Urothelium cell line (cell line): ENCODE measurements at regions not wholly inside any gene's neighbourhood (a gene's known extent, or its start where the extent isn't known, plus 50 kb on each side); places are given as distances from the start of the nearest gene placed in this dataset.

Source experiments
- DNase-seq: peaks from one replicate; pipeline ENCODE4 v3.0.0; 2011; ENCODE audit warnings: low spot score, mixed read lengths
- FAIRE-seq: peaks from 2 replicates; lab custom pipeline; 2011; peaks lifted over from hg19 to GRCh38; lab: Jason Lieb, UNC

DNA sequence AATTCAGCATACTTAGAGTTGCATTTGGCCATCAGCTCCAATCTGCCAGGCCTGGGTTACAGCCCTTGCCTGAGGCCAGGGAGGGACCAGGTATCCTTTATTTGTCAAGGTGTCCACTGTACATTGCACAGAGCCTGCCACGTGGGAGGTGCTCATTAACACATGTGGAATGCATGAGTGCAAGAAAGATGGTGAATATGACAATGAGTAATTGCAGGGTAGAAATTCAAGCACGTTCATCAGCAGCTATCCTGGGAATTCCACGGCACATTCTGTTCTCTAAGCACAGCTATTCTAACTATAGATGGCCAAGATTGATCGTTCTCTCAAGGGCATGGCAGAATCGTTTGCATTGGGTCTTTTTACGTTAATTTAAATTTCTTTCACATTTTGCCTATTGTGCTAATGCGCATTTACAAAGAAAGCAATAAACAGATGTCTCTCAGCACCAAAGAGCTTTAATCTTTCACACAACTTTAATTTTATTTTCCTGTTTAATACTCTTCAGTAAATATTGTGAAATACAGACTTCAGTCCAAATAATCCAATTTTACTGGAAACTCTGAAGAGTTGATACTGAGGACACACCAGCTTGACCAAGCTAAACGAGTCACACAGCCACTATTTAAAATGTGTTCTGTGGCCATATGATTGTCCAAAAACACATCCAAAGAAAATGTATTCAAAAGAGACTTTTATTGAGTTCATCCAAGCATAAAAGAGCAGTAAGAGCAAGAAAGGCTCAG is 1025.7 kb upstream of the TMEM132C start:
- FAIRE-seq (no peak), DNase-seq (no peak)

DNA sequence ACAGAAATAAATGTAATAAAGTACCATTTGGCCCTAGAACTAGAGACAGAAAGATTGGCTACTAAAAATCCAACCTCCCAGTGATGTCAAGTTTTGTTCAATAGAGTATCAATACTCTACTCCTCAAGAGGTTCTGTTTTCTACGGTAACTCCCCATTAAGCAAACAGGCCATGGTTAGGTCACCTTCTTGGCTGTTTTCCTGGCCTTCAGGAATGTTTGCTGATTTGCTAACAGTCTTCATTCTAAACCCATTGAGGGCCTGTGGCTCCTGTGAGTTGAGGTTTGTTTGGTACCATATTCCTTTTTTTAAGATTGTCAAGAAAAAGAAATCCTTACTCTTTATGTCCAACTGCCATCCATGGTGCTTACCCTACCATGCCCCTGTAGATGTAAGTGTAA is 1022.0 kb upstream of the TMEM132C start:
- FAIRE-seq = no peak

DNA sequence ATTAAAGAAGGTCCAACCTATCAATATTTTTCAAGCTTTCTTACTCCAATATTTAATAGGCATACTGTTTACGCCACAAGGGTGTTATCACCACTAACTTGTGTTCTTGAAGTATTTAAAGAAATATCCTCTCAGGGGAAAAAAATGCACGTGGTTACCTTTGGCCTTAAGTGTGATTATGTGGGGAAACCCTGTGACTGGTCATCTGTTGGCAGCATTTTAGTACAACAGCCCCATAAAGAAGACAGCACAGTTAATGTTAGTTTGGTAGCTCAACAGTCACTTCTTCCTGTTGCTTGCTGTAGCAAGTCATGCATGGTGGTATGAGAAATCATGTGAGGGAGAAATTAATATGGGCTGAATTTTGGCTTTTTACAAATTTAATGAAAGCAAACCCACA is 1021.5 kb upstream of the TMEM132C start:
- DNase-seq = no peak
- no peak for FAIRE-seq

More for the DNA sequence above, 1022.0 kb upstream of the TMEM132C start:
- DNase-seq = no peak

DNA sequence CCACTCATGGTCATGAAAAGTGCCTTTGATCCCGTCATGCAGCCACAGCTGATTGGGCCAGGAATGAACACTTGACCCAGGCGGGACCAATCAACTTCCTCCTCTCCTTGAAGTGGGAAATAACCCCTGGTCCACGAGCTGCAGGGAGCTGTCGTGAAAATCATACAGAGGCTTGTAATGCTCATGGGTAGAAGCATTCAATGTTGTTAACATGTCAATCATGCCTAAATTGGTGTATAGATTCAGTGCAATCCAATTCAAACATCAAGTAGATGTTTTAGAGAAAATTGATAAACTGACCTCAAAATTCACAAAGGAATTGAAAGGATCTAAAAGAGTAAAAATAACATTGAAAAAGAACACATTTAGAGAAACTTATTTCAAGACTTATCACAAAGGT is 1019.0 kb upstream of the TMEM132C start:
- no peak for FAIRE-seq
- DNase-seq = no peak

DNA sequence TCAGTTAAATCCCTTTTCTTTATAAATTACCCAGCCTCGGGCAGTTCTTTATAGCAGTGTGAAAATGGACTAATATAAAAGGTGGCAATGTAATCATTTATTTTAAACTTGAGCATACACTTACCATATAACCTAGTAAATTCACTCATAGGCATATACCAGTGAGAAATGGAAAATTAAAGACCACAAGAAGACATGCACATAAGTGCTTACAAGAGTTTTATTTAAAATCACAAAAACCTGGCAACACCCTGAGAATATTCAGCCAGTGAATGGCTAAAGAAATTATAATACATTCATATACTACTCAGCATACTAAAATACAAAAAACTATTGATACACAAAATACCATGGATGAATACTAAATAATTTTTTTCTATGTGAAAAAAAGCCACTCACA is 1017.5 kb upstream of the TMEM132C start:
- DNase-seq (no peak), FAIRE-seq (no peak)

DNA sequence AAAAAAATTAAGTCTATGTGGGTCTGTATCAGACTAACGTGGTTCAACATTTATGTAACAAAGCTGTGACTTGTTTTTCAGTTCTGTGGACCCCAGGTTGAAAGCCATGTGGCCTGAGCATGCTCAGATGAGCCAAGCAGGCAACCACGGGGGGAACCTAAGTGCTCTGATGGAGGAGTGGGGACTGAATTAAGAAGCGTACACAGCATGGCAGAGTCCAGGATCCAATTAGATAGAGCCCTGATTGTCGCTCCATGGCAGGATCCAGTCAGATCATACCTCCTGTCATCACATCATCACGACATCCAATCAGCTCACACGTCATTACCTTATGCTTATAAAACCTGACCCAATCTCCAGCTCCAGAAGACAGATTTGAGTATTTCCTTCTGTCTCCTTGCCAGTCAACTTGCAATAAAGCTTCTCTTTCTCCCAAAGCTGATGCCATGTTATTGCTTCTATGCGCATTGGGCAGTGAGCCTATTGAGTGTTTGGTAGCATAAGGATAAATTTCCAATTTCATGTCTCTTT is 1013.1 kb upstream of the TMEM132C start:
- no peak for FAIRE-seq
- DNase-seq = no peak

DNA sequence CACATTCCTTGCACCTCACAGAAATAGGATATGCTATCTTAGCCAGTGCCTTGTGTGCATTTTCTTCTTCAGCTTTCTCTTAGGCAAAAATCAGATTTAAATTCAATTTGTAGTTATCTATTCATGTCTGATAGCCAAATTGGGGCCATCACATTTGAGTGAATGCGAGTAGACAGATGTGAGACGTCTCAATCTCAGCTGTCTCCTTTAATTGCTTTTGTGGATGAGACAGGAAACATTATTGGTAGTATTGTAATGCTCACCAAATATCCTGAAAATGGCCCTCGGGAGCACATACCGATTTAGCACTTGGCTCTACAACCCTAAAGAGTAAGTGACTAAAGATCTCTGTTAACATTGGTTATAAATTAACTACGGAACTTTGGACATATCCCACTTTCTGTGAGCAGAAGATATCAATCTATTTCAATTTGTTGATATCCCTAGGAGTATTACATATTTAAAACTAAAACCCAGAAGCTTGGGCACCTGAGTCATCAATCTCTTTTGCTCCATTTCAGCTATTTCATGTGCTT is 1012.5 kb upstream of the TMEM132C start:
- FAIRE-seq = no peak

DNA sequence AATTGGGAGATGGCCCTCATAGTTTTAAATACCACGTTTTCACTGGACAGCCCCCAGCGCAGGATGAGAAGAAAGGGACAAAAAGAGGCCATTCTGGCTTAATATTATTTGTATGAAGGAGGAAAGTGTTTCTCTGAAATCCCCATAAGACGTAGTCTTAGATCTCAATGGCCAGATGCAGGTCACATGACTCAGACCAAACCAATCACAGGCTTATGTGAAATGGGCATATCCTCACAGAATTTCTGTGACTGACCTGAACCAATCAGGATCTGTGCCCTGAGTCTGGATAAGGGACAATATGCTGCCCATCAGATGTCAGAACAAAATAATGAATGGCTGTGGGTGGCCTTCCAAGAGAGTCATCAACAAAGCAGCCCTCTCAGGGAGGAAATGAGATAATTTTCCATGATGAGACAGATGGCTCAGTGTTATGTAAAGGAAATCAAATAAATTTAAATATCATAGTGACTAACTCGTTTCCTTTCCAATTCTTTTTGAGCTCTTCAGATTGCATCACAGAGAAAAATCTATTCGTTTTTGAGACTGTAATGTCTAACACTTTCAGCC is 1009.5 kb upstream of the TMEM132C start:
- FAIRE-seq (no peak), DNase-seq (no peak)

More for the DNA sequence above, 1012.5 kb upstream of the TMEM132C start:
- no peak for DNase-seq

DNA sequence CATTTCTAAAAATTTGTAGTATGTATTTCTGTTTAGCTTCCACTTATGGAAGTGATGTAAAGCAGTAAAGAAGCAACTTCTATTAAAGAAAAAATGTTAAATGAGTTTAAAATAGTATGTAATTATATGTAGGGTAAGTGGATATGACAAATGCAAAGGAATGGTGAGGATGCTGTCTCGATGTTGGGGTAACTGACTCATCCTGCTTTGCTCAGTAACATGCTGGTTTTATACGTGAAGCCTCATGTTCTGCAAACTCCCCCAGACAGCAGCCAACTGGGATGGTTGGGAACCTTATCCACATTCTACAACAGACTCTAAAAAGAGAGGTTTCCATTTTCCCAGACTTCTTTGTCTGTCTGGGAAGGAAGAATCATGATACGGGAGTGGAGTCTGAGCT is 1006.4 kb upstream of the TMEM132C start:
- FAIRE-seq = no peak
- no peak for DNase-seq

DNA sequence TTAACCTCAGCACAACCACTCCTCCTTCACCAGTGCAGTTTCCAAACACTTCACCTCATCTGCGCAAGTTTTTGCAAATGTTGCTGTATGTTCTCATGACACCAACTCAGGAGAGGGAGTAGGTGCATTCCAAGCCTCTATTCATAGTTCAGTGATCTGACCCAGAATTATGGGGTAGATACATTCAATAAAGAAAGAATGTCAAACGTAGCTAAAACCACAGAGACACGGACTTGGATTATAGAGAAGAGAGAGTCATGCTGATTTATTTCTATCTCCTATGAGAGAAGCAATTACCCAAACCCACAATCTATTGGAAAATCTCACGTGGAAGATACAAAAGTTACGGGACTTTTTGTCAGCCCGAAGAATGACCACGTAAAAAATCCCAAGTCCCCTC is 1006.0 kb upstream of the TMEM132C start:
- FAIRE-seq (no peak), DNase-seq (no peak)

DNA sequence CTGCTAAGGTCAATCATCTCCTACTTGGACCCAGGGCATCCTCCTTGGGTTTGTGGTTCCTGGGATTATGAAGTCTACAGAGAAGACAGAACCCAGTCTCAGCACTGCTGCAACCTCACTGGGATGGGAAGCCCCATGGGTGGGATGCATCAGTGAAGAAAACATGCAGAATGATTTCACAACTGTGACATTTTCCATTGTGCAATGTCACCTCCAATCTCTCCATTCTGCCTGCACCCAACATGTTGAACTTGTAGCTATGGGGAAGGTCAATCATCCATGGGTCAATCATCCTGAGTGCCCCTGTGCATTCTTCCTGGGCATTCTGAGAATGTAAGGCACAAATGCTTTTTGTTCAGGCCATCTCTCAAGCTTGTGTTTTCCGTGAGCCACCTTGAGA is 1004.4 kb upstream of the TMEM132C start:
- FAIRE-seq (no peak), DNase-seq (no peak)

DNA sequence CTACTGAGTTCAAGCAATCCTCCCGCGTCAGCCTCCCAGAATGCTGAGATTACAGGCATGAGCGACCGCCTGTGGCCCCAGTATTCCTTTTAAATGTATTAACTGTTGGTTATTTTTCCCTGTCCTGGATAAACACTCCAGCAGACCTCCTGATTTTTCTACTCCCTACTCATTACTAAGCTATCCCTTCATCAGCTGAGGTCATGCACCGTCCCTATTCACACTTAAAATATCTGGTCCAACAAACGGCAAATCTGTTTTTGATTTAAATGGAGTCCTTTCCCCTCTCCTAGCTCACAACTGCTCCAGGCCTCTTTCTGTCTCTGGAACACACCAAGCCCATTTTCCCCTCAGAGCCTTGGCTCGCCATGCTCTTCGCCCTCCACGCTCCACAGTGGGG is 1003.3 kb upstream of the TMEM132C start:
- DNase-seq (no peak), FAIRE-seq (no peak)

DNA sequence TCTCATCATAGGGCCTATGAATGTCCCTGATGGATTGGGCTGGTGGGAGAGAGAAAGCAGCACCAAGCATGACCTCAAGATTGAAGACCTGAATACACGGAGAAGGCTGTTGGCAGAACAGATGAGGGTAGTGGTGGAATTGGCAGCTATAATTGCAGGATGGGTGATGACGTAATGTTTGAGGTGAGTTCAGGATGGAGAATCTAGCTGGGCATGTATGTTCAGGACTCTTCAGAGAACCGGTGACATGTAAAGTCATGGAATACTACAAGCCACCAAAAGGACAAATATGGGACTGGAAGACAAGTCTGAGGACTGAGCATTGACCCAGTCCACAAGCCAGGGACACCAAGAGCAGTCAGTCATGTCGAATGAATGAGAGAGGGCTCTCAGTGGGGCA is 999.8 kb upstream of the TMEM132C start:
- FAIRE-seq = no peak
- DNase-seq = no peak

DNA sequence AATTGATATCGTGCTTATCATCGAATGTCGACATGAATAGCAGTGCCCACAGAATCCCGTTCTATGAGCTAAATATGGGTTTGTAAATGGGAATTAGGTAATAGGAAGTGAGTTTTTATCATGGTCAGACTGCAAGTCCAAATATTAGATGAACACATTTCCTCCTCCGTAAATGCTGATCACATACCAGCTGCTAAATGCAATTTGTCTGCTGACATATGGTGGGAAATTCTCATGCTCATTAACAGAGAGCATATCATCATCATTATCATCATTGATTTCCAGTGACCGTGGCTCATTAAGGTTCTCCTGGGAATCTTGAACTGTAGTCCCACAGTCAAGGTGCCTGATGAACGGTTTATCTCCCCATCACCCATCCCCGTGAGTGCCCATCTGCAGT is 998.8 kb upstream of the TMEM132C start:
- peak; percentile 23 for FAIRE-seq
- DNase-seq = no peak

DNA sequence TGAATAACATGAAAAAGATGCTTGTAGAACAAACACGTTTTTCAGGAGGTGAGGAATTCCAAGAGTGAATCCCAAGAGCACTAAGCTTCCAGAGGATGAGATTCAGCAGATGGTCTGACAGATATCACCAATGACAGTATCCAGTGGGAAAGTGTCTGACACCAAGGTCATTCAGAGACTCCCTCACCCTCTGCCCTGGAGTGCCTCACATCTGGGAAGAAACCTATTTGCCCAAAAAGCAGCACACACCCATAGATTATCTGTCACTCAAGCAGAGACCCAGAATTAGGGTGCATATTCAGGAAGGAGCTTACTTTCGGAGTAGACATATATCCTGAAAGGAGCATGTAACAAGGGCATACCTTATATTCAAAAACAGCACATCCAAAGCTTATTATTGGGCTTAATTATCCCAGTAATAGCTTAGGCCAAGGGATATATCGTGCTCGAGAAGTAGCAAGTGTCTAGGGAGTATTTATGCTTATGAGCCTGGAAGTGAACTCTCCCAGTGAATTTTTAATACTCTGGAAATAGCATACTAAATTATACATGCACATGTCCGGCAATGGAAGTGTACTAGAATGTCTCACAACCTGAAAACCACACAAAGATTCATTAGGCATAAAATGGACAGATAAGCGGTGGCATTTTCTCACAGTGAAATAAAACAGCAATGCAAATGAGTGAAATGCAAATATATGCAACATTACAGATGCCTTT is 998.1 kb upstream of the TMEM132C start:
- no peak for DNase-seq
- FAIRE-seq = no peak

DNA sequence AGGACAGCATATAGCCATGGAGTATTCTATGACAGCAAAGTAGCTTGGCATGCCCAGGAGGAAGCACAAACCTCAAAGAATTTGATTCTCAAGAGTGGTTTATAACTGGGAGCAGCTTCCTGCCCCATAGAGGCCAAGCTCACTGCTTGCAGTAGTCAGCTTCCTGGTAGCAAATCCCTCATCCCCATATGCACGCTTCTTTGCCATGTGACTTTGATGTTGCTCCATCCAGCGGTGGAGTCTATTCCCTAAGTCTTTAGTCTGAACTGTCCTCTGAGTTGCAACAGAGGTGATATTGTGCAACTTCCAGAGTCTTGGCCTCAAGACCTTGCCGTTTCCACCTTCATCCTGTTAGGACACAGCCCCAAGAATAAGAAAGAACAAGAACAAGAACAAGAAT is 996.8 kb upstream of the TMEM132C start:
- no peak for FAIRE-seq
- DNase-seq = no peak

DNA sequence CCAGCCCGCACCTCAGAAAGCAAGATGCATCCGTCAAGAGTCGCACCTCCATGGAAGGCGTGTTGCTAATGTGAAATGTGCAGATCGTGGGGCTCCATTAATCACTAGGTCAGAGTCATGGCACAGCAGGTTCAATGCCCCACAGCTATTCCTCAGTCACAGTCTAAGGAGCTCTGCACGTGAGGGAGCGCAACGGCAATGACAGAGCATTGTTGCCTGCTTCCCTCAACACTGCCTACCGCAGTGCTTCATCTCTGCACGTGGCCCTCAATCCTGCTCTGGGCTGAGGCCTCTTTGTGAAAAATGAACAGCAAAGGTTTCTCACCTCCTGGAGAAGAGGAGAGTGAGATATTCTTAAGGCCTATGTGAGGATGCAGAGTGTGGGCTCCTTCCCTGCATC is 995.2 kb upstream of the TMEM132C start:
- FAIRE-seq (no peak), DNase-seq (no peak)

DNA sequence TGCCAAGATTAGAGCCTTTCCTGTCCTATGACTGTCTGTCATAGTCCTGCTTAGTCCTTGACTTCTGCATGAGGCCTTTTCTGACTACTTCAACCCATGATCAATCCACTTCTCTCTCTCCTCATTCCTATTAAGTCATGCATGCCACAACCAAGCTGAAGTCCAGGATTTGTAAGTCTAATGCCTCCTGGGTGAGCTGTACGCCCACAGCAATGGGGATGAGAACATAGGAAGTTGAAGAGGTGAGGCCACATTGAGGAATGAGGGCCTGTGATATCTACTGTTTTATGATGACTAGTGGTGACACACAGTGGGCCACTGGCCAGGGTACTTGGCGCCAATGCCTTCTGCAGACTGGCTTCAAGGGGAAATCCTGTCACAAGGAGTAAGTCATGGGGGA is 994.1 kb upstream of the TMEM132C start:
- FAIRE-seq (no peak), DNase-seq (peak; percentile 10)

DNA sequence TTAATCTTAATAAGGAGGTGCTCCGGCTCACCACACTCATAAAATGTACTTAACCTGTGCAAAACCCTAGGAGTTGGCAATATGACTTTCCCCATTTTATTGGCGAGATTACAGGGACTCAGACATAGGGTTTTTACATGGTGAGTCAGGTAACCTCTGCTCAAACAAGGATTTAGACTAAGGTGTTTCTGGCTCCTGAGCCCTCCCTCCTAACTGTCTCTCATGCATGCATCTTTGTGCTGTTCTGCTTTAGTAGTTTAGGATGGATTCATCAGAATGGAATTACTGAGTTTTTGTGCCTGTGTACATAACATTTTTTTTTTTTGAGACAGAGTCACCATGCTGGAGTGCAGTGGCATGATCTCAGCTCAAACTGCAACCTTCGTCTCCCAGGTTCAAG is 993.3 kb upstream of the TMEM132C start:
- no peak for DNase-seq
- no peak for FAIRE-seq

DNA sequence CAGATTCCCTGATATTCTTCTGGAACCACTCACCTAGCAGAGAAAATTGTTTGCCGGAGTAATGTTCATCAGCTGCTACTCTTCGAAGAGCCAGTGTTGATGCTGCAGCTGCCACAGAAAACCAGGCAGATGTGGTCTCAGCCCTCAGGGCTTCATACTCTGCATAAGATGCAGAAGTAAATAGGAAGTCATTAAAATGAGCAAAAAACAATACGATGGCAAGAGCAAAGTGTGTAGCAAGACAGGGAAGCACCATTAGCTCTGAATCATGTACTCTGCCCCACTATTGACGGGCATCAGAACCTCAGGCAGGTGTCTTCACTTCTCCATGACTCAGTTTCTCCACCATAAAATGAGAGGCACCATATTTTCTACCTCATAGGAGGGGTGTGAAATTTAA is 991.6 kb upstream of the TMEM132C start:
- DNase-seq (no peak), FAIRE-seq (no peak)

DNA sequence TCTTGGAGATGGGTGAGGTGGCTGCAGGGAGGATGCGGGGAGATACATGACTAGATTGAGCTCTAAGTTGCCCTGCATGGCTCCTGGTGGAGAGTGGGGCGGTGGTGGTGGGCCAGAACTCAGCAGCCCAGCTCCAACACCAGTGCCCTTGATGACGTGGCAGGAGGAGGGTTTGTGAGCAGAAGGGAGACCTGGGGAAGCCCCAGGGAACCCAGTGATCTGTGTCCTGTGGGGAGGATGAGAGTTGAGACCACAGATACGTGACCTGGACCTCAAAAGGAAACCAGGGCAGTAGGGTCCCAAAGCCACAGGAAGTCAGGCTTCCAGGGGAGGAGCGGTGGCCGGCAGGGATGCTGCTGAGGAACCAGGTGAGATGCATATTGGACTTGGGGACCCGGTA is 989.1 kb upstream of the TMEM132C start:
- DNase-seq (no peak), FAIRE-seq (no peak)

DNA sequence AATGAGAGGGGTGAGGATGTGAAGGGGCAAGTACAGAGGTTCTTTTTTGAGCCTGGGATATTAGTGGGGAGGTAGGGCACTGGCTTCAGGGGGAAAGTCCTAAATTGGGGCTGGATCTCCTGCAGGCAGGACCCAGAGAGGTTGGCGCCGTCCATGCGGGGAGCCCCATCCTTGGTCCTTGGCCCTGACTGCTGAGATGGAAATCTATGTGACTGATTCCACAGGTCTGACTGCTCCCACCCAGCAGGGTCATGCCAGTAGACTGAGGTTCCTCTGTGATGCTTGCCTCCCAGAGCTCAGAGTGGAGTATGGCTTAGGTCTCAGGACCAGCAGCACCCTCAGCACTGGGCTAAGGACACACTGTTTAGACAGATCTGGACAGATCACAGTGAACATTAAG is 988.6 kb upstream of the TMEM132C start:
- DNase-seq (no peak), FAIRE-seq (no peak)
